Pons (tissue), 1 donor: ENCODE measurements at regions not wholly inside any gene's neighbourhood (a gene's known extent, or its start where the extent isn't known, plus 50 kb on each side); places are given as distances from the start of the nearest gene placed in this dataset.
"Not testable (repeated sequence)": the region's sequence is repeated elsewhere in the genome, so short reads cannot be mapped to it uniquely, and the experiment has no call there.

ENCODE experiments used
- DNase-seq: peaks from one replicate; pipeline ENCODE4 v3.0.0-alpha.2; 2016; ENCODE audit warnings: low spot score

DNA sequence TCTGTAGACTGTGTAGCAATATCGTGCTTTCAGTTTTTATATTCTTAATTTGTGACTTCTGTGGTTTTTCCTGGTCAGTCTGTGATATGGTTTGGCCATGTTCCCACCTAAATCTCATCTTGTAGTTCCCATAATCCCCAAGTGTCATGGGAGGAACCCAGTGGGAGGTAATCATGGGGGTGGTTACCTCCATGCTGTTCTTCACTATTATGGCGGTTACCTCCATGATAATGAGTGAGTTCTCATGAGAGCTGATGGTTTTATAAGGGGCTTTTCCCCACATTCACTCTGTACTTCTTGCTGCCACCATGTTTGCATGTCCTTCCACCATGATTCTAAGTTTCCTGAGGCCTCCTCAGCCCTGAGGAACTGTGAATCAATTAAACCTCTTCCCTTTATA, 169.8 kb downstream of the LEPR start:
- DNase-seq: no peak

DNA sequence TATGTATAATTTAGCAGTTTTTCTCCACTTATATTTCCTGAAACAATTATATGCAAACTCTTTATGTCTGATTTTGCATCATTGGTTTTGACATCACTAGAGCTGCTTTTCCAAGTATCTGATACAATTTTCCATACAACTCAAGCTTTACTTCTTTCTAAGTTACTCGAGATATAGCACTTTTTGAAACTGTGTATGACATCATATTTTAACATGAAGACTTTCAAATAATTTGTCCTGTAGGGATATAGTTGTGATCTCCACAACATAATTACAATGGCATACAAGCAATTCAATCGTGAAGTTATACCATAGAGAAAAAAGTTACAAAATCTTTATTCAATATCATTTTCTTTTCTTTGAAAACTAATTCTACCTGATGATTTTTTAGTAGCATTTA, 173.0 kb downstream of the LEPR start:
- DNase-seq: no peak

DNA sequence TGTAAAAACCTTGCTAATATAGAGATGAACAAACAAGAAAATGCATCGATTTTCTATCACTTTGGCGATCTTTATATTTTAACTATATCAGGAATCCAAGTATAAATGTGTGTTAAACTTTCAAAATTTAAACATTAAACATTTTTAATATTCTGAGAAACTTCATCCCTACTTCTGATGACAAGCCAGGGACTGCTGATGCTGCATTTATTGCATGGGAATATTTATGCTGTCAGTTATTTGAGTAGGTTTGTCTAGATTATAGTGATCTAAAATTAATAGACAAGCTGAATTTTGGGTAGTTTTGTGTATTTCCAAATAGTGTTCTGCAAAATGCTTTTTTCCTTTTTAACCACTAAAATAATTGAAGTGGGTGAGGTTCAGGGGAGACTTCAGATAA, 175.3 kb downstream of the LEPR start:
- no peak for DNase-seq

DNA sequence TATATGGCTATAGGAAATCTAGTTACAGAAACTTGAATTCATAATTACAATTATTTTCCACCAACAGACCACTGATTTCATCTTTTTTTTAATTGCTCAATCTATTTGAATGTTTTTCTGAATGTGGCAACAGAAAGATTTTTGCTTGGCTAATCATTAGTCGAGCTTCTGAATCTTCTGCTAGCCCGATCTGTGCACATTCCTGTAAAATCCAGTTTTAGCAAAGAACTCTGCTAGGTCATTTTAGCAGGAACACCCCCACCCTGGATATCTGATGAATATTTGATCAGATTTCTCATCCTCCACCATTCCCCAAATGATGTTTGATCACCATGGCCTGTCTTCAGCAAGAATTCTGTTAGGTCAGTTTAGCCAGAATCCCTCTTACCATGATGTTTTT, 176.3 kb downstream of the LEPR start:
- no peak for DNase-seq

DNA sequence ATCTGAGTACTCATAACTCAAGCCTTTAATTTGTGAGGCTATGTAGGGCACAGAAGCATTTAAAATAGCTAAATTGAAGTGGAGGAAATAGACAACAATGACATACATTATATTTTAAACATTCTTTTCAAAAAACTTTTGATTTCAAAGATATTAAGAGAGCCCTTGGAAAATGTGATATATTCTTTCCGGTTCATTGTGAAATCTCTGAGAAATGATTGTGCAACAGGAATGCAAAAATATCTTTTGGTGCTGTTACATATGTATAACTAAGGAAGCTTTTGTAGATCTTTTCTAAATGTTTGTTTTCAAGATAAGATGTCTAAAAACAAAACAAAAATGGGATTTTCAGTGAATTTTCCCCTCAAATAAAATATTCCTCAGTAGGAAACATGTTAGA, 185.2 kb downstream of the LEPR start:
- DNase-seq: no peak

DNA sequence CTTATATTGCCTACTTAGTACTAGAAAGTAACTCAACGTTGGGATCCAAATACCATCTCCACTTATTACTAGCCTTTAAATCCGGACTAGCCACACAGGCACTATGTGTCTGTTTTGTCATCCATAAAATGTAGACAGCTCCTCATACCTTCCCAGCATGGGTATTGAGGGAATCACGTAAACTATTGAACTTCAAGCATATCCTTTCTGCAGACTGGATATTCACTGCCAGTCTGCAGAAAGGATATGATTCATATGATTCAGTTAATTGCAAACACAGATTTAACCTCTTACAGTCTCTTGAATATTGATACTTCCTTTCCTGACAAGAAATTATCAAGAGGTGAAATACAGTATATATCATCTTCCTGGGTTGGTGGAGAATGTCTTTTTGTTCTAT, 186.0 kb downstream of the LEPR start:
- DNase-seq: no peak

DNA sequence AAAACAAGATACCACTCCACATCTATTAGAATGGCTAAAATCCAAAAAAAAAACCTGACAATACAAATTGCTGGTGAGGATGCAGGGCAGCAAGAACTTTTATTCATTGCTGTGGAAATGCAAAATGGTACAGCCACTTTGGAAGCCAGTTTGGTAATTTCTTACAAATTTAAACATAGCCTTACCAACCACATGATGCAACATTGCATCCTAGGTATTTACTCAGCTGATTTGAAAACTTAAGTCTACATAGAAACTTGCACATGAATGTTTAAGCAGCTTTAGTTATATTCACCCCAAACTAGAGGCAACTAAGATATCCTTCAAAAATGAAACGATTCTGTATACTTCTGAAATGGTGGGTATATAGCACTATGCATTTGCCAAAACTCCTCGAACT, 178.8 kb upstream of the PDE4B start:
- DNase-seq: no peak

DNA sequence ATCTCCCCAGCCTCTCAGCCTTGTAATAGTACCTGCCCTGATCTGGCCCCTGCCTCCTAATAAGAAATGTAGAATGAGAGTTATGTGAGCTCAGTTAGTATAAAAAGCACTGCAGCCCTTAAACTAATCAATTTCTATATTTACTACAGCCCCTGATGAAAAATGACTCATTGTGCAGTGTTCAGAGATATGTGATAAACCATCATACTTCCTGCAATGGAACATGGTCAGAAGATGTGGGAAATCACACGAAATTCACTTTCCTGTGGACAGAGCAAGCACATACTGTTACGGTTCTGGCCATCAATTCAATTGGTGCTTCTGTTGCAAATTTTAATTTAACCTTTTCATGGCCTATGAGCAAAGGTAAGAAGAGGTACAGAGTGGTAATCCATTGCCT, 176.8 kb upstream of the PDE4B start:
- no peak for DNase-seq

DNA sequence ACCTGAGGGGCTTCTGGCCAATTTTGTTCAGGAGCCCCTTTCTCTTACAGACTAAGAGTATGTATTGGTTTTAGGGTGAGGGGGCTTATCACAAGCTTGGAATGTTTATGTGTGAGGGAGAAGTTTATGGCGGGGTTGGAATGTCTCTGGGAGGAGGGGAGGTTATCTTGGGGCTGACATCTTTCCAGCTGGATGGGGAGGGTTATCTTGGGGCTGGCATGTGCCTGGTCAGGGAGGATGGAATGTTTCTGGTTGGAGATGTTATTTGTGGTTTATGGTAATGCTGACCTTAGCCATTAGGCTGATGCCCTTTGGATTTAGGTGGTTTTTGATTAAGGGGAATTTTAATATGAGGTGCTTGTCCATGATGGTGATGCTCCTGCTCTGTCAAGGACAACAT, 171.0 kb upstream of the PDE4B start:
- DNase-seq: not testable (repeated sequence)

DNA sequence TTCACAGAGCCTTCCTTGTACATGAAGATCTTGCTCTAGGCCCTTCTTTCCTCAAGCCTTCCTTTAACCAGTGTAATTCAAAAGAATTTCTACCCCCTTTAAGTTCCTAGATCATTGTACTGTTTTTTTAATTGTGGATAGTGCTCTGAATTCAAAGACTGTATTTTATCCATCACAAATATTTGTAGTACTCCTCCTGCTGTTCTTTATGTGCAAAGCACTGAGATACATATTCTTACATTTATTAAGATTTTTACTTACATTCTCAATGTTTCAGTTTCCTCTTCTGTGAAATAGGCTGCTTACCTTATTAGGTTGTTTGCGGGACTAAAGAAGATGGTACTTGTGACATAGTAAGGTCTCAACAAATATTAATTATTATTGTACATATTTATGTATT, 168.8 kb upstream of the PDE4B start:
- no peak for DNase-seq

DNA sequence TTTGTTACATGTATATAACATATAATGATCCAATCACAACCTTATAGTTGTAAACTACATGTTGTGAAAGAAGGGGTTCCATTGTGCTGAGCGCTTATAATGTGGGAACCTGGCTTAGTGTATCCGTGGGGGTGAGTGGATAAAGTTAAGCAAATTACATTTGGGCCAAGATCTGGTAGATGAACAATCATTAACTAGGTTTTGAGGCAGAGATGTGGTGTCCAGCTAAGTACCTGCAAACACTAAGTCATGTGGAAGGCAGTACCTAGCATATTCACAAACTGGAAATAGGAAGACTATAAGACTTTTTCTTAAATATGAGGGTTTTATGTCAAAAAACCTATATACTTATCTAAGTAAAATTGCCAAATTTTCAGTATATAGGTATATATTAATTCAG, 167.2 kb upstream of the PDE4B start:
- DNase-seq: no peak

DNA sequence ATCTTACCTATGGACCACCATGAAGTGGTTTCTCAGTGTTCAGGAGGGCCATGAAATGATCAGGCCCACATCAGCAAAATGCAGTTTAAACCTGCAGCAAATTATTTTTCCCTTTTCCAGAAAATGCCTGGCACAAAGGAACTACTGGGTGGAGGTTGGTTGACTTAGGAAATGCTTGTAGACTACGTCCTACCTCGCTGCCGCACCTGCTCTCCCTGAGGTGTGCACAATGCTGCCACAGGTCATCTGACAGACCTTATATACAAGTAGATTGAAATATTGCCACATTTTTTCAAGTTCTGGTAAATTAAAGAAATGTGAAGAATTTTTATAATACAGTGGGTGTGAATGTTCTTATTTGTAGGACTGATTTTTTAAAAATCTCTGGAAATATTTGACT, 166.7 kb upstream of the PDE4B start:
- no peak for DNase-seq

DNA sequence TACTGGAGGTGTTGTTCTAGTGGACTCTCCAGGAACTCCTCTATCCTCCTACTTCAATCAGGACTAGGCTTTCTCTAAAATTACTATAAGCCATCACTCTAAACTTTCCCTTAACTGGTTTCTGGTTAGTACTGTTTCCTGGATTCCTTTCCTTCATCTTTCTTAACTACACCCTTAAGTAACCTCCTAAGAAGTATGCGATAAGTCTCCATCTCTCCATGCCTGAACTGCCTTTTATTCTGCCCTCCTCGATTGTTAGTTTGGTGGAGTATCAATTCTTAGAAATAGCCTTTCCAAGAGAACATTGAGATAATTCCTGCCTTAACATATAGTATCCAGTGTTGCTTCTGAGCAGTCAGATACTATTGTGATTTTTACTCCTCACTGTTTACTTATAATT, 162.9 kb upstream of the PDE4B start:
- no peak for DNase-seq

DNA sequence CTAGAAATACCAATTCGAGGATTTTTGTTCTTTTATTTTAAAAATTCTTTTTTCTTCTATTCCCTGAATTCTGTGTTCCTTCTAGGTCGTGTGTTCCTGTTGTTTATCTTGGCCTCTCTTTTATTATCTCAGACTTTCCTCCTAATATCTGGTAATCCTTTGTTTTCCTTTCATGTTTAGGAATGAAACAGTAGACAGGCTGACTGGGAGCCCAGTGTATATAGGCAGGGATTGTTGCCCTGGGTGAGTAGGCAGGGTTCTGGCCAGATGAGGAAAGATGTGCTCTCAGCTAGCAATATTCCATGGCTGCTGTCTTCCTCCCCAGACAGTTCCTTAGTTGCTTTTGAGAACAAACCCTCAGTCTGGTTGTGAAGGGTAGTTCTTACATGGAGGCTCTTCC, 161.8 kb upstream of the PDE4B start:
- no peak for DNase-seq

DNA sequence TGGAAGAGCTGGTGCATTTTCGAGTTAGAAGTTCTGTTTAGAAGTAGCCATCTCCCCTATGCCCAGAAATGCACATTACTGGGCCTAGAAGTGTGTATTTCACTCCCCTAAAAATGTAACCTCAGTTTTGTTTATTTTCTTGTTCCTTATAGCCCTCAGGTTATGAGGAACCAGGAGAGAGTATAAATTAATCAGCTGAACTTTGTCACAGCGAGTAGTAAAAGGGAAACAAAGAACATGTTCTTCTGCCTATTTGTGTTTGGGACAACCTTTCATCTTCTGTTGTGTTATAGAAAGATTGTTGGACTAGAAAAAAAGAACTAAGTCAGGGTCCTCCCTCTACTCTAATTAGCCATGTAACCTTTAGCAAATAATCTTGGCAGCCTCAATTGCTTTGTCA, 160.5 kb upstream of the PDE4B start:
- no peak for DNase-seq

DNA sequence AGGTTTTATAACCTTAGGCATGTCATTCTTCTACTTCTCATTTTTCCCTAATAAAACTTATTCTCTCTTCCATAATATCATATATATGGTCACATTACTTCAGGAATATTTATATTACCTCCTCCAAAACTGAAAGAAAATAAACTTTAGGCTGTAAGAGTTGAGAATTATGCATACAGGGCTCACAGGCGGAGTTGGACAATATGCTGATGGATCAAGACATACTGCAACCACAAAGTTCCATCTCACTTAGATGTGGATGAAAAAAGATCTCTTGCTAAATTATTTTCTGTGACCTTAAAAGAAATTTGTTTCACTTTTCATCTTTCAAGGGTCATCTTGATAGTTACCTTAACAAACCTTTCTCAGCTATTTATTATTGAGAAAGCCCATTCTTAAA, 152.6 kb upstream of the PDE4B start:
- DNase-seq: no peak

DNA sequence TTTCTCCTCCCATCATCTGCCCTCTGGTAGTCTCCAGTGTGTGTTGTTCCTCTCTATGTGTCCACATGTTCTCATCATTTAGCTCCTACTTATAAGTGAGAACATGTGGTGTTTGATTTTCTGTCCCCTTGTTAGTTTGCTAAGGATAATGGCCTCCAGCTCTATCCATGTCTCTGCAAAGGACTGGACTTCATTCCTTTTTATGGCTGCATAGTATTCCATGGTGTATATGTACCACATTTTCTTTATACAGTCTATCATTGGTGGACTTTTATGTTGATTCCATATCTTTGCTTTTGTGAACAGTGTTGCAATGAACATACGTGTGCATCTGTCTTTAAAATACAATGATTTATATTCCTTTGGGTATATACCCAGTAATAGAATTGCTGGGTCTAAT, 143.5 kb upstream of the PDE4B start:
- DNase-seq: not testable (repeated sequence)

DNA sequence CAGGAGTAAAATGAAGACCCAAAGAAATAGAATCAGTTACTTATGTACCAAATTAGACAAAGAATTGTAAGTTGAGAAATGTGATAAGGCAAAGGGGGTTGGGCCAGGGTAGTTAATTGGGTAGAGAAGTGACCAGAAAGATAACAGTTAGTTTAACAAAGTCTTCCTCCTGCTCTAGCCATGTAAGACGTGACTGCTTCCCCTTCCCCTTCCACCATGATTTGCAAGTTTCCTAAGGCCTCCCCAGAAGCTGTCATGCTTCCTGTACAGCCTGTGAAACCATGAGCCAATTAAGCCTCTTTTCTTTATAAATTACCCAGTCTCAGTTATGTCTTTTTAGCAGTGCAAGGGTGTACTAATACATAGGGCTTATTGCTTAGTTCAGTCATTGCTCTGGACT, 142.0 kb upstream of the PDE4B start:
- no peak for DNase-seq

DNA sequence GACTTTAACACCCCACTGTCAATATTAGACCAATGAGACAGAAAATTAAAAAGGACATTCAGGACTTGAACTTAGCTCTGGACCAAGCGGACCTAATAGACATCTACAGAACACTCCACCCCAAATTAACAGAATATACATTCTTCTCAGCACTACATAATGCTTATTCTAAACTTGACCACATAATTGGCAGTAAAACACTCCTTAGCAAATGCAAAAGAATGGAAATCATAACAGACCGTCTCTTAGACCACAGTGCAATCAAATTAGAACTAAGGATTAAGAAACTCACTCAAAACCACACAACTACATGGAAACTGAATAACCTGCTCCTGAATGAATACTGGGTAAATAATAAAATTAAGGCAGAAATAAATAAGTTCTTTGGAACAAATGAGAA, 138.2 kb upstream of the PDE4B start:
- not testable (repeated sequence) for DNase-seq

DNA sequence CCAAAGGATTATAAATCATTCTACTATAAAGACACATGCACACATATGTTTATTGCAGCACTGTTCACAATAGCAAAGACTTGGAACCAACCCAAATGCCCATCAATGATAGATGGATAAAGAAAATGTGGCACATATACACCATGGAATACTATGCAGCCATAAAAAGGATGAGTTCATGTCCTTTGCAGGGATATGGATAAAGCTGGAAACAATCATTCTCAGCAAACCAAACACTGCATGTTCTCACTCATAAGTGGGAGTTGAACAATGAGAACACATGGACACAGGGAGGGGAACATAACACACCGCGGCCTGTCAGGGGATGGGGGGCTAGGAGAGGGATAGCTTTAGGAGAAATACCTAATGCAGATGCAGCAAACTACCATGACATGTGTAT, 135.1 kb upstream of the PDE4B start:
- DNase-seq: not testable (repeated sequence)

DNA sequence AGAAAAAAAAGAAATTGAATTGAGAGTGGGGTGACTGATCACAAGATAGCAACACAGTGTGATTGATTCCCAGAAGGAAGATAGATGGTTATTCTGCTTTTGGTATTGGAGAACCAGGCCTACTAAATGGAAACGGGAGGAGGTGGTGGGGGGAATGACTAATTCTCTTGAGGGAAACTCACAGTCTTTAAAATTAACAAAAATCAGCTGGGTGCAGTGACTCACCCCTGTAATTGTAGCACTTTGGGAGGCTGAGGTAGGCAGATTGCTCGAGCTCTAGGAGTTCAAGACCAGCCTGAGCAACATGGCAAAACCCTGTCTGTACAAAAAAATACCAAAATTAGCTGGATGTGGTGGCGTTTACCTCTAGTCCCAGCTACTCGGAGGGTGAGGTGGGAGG, 134.6 kb upstream of the PDE4B start:
- no peak for DNase-seq

DNA sequence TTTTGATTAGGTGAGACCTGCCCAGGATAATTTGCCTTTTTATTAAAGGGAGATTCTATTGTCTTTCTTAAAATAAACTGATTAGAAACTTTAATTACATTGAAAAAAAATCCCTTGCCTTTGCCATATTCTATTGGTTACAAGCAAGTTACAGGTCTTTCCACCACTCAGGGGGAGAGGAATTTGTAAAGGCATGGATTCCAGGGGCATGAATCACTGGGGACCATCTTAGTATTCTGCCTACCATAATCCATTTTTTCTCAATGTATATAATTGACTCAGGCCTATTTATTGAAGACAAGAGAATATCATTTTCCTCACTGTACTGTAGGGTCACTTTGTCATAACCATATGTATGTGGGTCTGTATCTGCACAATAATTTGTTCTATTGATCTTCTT, 124.3 kb upstream of the PDE4B start:
- DNase-seq: no peak

DNA sequence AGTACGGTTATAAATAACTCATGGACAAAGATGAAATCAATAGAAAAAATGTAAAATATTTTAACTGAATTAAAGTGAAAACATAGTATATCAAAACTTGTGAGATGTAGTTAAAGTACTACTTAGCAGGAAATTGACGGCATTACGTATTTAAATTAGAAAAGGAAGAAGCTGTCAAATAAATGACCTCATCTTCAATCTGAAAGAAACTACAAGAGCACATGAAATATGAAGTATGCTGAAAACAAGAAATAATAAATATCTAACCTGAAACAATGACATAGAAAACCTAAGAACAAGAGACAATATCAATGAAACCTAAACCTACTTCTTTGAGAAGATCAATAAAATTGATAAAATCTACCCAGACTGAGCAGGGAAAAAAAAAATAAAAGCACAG, 122.2 kb upstream of the PDE4B start:
- DNase-seq: no peak

DNA sequence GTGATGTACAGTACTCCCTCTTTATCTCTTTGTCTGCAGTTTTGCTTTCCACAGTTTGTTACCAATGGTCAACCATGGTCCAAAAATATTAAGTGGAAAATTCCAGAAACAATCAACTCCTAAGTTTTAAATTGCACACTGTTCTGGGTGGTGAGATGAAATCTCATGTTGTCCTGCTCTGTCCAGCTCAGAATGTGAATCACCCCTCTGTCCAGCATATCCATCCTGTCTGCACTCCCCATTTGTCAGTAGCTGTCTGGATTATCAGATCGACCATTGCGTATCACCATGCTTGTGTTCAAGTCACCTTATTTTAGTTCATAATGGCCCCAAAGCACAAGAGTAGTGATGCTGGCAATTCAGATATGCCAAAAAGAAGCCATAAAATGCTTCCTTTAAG, 118.2 kb upstream of the PDE4B start:
- no peak for DNase-seq

DNA sequence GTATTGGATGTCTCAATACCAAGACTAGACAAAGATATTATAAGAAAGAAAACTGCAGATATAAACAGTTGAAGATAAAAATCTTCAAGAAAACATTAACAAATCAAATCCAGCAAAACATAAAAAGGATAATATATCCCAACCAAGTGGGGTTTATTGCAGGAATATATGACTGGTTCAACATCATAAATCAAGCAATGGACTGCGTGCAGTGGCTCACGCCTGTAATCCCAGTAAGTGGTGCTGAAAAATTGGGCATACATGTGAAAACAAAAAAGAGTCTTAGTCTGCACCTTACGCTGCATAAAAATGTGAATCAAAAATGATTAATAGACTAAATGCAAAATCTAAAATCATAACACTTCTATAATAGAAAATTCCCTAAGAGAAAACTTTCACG, 112.9 kb upstream of the PDE4B start:
- DNase-seq: no peak
